RWPE2 (cell line): ENCODE measurements at regions not wholly inside any gene's neighbourhood (a gene's known extent, or its start where the extent isn't known, plus 50 kb on each side); places are given as distances from the start of the nearest gene placed in this dataset.

Source experiments
- ATAC-seq: fragments of 200-7000 bp; cut with Tn5 transposase; 3 replicates; pipeline ENCODE4 v1.9.1; 2021; ENCODE audit warnings: low read depth
- DNase-seq: peaks from one replicate; pipeline ENCODE4 v3.0.0-alpha.2; 2020; ENCODE audit warnings: low spot score
- H3K27ac ChIP-seq: fragments of 450-650 bp; 2 replicates; pipeline ENCODE4 v1.5.1; 2017; ENCODE audit warnings: mild to moderate bottlenecking; ENCODE audit not compliant: poor library complexity, severe bottlenecking
- H3K27me3 ChIP-seq: fragments of 250-450 bp; sonication (Bioruptor Pico); 2 replicates; pipeline ENCODE4 v1.5.1; 2021; ENCODE audit warnings: mild to moderate bottlenecking, moderate library complexity; ENCODE audit not compliant: insufficient read depth, poor library complexity, severe bottlenecking
- H3K36me3 ChIP-seq: fragments of 250-450 bp; sonication (Bioruptor Pico); 2 replicates; pipeline ENCODE4 v1.5.1; 2020; ENCODE audit warnings: low read depth, mild to moderate bottlenecking, moderate library complexity
- H3K4me1 ChIP-seq: fragments of 250-450 bp; sonication (Bioruptor Pico); 2 replicates; pipeline ENCODE4 v1.5.1; 2021; ENCODE audit warnings: mild to moderate bottlenecking, moderate library complexity; ENCODE audit not compliant: insufficient read depth, poor library complexity, severe bottlenecking
- H3K4me3 ChIP-seq: fragments of 250-450 bp; sonication (Bioruptor Pico); 2 replicates; pipeline ENCODE4 v1.5.1; 2021; ENCODE audit warnings: mild to moderate bottlenecking, moderate library complexity; ENCODE audit not compliant: severe bottlenecking
- H3K9me3 ChIP-seq: fragments of 250-450 bp; sonication (Bioruptor Pico); 2 replicates; pipeline ENCODE4 v1.5.1; 2021; ENCODE audit warnings: mild to moderate bottlenecking, moderate library complexity; ENCODE audit not compliant: severe bottlenecking
- TF ChIP-seq, protein P1 (sequence below): fragments of 450-650 bp; IDR thresholded peaks from one replicate; pipeline ENCODE4 v1.5.1; 2017; ENCODE audit warnings: mild to moderate bottlenecking, moderate library complexity; ENCODE audit not compliant: poor library complexity, severe bottlenecking

DNA sequence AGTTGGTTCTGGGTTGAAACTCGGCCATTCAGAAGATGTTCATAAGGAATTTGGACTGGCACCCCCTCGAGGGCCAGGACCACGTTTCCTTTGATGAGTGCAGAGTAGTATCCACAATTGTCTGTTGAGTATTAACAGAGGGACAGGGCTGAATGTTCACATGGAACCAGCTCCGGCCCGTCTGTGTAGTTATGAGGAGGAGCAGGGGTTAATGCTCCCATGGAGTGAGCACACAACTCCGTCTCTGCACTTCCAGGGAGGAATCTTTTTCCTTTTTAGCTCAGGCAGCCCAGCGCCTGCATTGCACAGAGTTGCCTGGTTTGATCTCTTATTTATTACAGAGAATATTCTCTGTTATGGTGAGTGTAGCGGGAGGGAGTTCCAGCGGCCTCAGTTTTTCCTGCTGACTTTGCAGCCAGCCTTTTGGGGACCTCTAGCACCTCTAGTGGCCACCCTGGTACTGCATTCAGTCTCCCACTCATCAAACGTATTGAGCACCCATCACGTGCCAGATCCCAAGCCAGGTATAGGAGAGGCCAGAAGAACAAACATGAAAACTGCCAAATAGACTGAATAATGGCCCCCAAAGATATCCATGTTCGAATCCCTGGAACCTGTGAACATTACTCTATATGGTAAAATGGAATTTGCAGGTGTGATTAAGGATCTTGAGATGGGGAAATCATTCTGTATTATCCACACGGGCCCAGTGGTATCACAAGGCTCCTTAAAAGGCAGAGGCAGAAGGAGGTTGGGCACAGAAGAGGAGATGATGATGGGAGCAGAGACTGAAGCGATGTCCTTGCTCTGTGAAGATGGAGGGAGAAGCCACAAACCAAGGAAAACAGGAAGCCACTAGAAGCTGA is 167.7 kb upstream of the CSF3R start:
- H3K27ac ChIP-seq = no peak overlapping the region
- H3K27me3 ChIP-seq = peaks cover 21% of the 10 kb centered on the region
- DNase-seq = no peak
- H3K9me3 ChIP-seq = no peaks in the 10 kb centered on the region
- no peaks in the 10 kb centered on the region for H3K36me3 ChIP-seq
- peak; percentile 56; the same call in 2 of the 3 replicates for ATAC-seq
- no peak overlapping the region for H3K4me3 ChIP-seq
- TF ChIP-seq, protein P1, sequence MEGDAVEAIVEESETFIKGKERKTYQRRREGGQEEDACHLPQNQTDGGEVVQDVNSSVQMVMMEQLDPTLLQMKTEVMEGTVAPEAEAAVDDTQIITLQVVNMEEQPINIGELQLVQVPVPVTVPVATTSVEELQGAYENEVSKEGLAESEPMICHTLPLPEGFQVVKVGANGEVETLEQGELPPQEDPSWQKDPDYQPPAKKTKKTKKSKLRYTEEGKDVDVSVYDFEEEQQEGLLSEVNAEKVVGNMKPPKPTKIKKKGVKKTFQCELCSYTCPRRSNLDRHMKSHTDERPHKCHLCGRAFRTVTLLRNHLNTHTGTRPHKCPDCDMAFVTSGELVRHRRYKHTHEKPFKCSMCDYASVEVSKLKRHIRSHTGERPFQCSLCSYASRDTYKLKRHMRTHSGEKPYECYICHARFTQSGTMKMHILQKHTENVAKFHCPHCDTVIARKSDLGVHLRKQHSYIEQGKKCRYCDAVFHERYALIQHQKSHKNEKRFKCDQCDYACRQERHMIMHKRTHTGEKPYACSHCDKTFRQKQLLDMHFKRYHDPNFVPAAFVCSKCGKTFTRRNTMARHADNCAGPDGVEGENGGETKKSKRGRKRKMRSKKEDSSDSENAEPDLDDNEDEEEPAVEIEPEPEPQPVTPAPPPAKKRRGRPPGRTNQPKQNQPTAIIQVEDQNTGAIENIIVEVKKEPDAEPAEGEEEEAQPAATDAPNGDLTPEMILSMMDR = peak; percentile 83
- no peaks in the 10 kb centered on the region for H3K4me1 ChIP-seq

- Histone ChIP-seq H3K4me3 (no peak overlapping the region), H3K27ac (no peak overlapping the region), H3K27me3 (peaks cover 21% of the 10 kb centered on the region), H3K36me3 (no peaks in the 10 kb centered on the region), H3K4me1 (no peaks in the 10 kb centered on the region), H3K9me3 (no peaks in the 10 kb centered on the region)
- TF ChIP-seq, protein P1 = no peak
- no peak for ATAC-seq
- no peak for DNase-seq
These were observed 163.2 kb upstream of the CSF3R start for GRCh38 chr1:36645867-36646266.

- peaks cover 15% of the 10 kb centered on the region for H3K27me3 ChIP-seq
- ATAC-seq = no peak
- H3K4me3 ChIP-seq = no peak overlapping the region
- H3K27ac ChIP-seq = no peak overlapping the region
- no peaks in the 10 kb centered on the region for H3K36me3 ChIP-seq
- no peaks in the 10 kb centered on the region for H3K4me1 ChIP-seq
- TF ChIP-seq, protein P1 = no peak
- DNase-seq = no peak
- H3K9me3 ChIP-seq = no peaks in the 10 kb centered on the region
These were observed 161.8 kb upstream of the CSF3R start for GRCh38 chr1:36644556-36644955.

- TF ChIP-seq, protein P1 = no peak
- Histone ChIP-seq H3K4me1 (no peaks in the 10 kb centered on the region), H3K4me3 (no peak overlapping the region), H3K9me3 (no peaks in the 10 kb centered on the region), H3K27me3 (peaks cover 7% of the 10 kb centered on the region), H3K27ac (no peak overlapping the region), H3K36me3 (no peaks in the 10 kb centered on the region)
- DNase-seq (no peak), ATAC-seq (no peak)
These were observed 160.9 kb upstream of the CSF3R start for GRCh38 chr1:36643371-36644270.
